GM11168 (cell line): ENCODE measurements at regions not wholly inside any gene's neighbourhood (a gene's known extent, or its start where the extent isn't known, plus 50 kb on each side); places are given as distances from the start of the nearest gene placed in this dataset.

Source experiments
- in situ Hi-C: fragments of 300-500 bp; cut with MboI; formaldehyde crosslinking; loops from one replicate; pipeline ENCODE4 v1.12.0; 2022; ENCODE audit warnings: low sequenced_read_pairs; ENCODE audit not compliant: unreplicated experiment

DNA sequence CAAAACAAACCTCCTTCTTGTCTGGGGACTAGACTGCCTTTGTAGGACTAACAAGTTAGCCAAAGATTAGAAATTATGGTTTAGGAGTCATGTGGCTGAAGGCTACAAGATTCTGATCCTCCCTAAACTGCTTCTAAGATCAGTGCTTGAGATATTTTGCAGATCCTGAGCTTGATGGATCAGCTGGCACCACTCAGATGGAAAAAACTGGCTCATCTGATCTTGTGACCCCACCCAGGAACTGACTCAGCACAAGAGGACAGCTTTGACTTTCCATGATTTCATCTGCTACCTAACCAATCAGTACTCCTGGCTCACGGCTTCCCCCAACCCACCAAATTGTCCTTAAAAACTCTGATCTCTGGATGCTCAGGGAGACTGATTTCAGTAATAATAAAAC is 271.5 kb upstream of the TAC1 start:
- in situ Hi-C loops, result no loop called here

DNA sequence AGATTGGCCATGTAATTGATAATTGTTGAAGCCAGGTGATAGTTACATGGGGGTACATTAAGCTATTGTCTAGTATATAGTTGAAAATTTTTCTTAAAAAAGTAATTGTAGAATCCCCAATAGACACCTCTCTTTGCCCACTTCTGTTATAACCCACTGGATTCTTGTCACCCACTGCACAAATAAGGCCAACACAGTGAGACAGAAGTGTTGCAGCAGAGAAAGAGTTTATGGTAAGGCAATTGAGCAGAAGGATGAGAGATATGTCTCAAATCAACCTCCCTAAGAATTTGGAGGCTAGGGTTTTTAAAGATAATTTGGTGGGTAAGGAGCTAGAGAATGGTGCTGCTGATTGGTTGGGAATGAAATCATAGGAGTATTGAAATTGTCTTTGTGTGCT is 270.3 kb upstream of the TAC1 start:
- in situ Hi-C loops, result no loop called here

DNA sequence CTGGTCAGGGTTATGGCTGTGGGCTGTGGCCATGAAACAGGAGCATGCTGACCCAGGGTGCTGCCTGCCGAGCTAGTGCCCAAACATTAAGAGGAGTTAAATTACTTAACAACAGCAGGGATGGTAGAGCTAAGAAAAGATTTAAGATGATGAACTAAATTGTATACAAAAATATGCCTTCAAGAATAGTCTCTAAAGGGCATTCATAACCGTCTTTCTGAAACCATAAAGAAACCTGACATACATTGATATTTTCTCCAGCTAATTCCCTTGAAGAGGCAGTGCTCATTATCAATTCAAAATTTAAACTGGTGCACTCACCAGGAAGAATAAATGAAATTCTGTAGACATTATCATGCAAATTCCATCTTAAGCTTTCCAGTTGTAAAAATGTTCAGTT is 265.8 kb upstream of the TAC1 start:
- in situ Hi-C loops, result no loop called here

DNA sequence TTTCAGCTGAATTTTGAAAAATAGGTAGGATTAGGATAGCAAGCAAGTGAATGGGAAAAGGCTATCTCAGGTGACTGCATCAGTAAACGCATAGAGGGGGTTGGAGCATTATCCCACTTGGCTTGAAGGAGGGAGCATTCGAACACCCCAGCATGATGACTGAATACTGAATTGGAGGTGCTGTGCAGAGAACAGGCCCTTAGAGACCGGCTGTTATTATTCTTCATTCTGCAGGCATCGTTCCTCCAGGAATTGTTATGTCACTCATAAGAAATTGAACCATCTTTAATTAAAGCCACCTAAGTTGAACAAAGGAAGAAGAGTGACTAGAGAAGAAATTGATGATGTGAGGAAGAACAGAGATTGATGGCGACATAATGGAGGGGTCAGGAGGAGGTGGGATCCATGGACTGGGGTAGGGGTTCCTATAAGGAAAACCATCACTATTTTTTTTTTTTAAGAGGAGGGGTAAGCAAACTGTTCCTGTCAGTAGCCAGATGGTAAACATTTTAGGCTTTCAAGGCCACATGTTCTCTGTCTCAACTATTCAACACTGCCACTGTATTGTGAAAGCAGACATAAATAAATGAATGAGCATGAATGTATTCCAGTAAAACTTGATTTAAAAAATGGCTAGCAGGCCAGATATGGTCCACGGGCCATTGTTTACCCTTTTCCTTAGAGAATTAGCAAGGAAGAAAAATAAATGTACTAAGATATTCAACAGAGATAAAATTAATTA is 264.7 kb upstream of the TAC1 start:
- in situ Hi-C loops, result no loop called here

DNA sequence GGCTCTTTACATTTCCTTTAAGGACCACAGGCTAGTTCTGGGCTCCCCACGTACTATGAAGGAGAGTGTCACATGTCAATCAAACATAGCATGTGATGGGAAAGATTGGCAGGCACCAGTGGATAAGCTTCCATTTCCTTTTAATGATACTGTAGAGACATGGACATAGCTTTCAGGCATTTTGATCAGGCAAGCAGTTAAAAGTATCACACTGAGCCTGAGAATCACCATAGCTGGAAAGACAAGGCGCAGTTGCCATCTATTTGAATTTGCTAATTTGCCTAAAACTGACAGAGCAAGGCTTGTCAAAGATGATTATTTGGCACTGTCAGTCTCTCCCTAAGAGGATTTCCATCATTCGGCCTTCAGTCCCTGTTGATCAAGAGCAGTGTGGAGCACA is 263.4 kb upstream of the TAC1 start:
- in situ Hi-C loops, result no loop called here

DNA sequence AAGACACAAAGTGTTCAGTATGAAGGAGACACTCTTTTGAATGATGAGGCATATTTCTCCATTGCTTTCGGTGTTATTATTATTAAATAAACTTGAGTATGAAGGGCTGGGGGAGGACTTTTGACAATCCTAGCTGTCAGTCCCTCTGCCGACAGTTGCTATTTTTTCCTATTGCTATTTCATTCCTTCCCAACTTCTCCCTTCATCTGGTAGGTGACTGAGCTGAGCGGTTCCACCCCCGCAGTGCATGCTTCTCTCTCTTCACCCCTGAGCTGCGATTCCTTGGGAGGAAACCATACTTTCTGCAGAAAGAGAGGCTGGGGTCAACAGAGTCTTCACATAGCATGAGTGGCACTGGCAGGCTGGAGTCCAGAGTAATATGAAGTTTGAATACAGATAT is 261.2 kb upstream of the TAC1 start:
- in situ Hi-C loops, result no loop called here

DNA sequence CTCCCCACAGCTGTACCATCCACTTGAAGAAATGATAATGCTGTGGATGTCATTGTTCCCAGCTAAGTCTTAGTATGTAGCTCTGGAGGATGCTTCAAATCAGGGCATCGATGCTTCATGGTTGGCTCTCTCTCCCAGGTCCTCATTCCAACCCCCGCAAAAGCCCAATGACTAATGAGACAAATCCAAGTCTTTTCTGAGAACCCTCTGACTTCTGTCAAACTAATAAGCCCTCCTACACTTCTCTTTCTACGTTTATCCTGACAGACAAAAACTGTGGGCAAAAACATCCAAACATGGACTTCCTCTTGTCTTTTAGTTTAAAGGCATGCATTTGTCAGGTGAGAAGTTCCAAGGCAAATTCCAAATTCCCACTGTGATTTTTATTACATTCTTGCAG is 260.4 kb upstream of the TAC1 start:
- in situ Hi-C loops, result no loop called here

DNA sequence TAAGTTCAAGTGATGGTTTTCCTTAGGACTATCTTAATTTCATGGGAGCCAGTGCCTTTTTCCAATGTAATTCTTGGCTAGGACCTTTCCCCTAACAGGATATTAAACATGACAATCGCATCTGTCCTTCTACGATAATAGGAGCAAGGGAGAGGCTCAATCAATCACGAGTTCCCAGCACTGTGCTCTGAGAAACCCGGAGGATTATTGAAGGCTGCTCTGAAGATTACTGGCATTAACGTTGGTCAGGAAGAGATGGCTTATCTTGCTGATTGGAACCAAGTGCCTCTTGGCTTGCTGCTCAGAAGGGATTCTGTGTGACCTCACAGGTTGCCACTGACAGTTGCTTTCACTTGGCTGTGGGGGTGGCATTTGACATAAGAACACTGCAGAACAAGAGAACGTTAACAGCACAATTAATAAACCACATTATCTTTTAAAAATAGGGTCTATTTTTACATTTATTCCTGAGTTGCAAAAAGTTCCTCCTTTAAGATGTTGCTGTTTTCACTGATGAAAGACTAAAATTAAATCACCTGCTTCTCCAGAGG is 252.1 kb upstream of the TAC1 start:
- in situ Hi-C loops, result no loop called here

DNA sequence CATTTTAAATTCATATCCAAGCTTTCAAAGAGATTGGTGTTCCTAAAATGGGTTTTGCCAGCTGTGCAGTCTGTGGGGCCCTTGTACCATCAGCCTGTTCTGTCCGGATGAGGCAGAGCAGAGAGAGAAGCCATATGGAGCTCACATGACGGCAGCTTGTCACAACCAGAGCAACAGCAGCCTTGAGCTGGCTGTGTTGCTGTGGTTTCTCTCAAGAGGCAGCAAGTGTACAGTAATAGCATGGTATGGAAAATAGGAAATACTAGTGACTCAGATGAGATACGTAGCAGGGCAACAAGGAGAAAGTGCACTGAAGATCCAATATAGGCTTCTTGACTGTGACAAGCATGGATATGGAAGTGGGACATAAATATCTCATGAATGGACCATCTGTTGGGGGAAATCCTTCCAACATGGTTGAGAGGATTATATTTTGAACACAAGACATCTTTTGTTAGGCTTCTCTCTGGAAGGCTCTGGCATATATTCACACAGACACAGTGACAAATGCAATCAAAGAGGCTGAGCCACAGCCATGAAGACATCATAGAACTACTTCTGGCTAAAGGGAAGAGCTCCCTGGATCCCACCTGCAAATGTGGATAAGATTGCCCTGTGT is 251.0 kb upstream of the TAC1 start:
- in situ Hi-C loops, result no loop called here

DNA sequence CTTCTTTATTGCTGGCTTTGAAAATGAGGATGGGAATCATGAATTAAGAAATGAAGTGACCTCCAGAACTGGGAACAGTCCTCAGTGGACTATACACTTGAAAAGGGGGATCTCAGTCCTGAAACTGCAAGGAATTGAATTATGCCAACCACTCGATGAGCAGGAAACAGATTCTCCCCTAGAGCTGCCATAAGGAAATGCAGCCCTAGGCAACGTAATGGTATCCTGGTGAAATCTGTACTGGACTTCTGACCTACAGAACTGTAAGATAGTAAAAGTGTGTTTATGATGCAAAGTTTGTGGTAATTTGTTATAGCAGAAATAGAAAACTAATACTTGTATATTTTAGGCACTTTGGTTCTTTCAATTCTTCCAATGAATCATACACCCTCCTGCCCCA is 236.4 kb upstream of the TAC1 start:
- in situ Hi-C loops, result no loop called here

DNA sequence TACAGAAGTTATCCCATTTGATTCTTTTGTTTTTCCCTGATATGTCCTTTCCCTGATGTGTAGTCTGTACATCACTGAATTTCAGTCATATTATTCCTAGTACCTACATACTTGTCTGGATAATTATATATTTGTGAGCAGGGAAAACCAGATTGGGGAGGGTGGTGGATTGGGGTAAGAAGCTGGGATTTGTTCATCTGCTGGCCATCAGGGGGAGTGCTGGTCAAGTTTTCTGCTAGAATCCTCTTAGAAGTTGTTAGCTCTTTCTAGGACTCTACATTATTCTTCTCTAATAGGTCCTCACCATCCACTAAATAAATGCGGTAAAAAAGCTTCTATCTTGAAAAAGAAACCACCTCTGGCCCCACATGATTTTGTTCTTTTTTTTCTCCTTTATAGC is 232.7 kb upstream of the TAC1 start:
- in situ Hi-C loops, result no loop called here

DNA sequence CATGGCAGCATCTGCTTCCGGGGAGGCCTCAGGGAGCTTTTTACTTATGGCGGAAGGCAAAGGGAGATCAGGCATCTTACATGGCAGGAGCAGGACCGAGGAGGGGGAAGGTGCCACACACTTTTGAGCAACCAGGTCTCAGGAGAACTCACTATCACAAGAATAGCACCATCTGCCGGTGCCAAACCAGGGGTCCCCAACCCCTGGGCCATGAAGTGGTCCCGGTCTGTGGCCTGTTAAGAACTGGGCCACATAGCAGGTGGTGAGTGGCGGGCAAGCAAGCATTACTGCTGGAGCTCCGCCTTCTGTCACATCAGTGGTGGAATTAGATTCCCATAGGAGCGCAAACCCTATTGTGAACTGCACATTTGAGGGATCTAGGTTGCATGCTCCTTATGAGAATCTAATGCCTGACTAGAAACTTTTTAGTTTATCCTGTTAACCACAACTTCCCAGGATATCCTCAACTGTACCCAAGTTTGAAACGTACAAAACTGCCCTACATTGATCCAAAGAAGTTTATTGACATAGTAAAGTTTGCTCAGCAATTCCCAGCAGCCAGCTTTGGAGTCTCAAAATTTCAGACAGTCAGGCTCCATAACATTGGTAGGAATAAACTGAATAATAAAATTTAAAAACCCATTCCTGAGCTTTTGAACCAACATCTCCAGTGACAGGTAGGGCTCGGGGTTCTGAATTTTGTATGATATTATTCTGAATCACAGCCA is 228.4 kb upstream of the TAC1 start:
- in situ Hi-C loops, result loop anchor here (10.0 kb wide), 1 partner anchor 331 kb away; no protein-coding TSS in a partner anchor

DNA sequence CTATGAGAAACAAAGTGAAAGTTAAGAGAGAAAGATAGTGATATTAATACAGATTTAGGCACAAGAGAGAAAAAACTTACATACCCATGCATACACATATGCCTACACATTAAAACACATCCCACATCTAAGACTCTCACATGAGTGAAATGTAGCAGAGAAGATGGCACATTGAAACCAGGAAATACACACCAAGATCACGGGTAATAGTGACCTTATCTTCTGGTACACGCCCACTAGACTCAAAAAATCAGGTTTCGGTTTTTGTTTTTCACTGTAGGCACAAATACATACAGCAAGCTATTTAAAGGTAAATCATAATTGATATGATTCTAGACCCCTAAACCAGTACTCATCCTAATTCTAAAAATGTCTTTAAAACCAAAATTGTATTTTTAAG is 225.2 kb upstream of the TAC1 start:
- in situ Hi-C loops, result loop anchor here (10.0 kb wide), 1 partner anchor 328 kb away; no protein-coding TSS in a partner anchor

DNA sequence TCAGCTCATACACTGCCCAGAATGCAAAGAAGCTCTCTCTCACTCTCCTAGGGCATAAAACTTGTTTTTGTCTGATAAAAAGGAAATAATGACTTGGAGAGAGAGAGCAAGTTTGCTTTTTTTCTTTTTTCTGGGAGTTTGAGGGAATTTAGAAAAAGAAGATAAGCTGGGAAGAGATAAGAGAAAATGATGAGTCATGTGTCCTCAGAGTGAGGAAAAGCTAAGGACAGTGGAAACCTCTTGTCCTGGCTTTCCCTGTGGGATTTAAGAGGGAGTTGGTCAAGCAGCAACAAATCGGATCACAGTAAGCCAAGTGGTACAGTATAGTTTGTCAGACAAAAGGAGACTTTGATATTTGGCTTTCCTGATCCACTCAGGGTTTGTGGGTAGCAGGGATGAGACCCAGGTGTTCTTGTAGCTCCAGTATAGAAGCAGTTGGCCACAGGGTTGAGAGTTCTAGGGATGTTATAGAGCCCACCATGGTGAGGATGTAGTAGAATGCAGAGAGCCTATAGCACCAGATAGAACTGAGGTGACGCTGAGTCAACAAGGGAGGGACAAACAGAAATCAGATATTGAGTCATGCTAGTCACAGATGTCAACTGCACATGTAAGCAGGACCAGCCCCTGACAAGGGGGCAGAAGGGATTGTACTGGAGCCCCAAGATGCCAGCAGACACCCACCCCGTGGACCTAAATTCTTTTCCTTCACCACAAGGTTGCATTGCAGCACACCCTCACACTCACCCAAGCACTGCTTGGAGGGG is 219.3 kb upstream of the TAC1 start:
- in situ Hi-C loops, result no loop called here

DNA sequence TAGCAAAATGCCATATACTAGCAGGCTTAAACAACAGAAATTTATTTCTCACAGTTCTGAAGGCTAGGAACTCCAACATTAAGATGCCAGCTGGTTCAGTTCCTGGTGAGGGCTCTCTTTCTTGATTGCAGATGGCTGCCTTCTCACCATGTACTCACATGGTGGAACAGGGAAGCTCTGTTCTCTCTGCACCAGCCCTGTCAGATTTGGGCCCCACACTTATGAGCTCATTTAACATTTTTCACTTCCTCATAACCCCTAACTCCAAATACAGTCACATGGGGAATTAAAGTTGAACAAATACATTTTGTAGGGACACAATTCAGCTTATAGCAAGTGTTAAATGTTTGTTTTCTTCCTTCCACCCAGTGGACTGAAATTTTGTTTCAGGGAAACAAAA is 218.6 kb upstream of the TAC1 start:
- in situ Hi-C loops, result no loop called here

DNA sequence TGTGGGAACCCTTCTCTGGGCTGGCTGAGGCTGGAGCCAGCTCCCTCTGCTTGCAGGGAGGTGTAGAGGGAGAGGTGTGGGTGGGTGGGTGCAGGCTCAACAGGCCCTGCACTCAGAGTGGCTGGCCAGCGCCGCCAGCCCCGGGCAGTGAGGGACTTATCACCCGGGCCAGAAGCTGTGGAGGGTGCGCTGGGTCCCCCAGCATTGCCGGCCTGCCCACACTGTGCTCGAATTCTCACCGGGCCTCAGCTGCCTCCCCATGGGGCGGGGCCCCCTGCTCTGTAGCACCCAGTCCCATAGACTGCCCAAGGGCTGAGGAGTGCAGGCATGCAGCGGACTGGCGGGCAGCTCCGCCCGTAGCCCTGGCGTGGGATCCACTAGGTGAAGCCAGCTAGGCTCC is 190.7 kb upstream of the TAC1 start:
- in situ Hi-C loops, result no loop called here

DNA sequence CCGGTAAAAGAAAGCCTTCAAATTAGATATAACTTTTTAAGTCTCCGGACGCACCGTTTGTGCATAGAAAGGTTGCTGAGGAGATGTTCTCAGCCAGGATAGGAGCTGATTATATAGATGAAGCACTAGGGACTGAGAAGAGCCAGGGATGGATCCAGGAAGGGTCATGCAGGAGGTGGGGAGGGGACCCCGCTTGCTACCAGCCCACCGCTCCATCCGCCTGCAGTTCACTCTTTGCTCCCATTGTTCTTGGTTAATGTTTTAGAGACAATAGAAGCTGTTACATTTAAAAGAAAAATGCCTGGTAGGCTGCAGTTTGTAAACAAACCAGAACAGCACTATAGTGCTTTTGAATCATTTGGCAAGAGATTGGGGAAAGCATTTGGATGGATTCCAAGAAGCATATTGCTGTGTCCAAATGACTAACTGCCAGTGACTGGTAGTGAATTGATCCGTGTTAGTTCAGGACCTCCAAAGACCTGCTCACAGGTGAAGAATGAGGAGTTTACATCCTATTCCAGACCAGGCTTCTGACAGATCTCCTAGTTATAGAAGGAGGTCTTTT is 175.9 kb upstream of the TAC1 start:
- in situ Hi-C loops, result no loop called here

DNA sequence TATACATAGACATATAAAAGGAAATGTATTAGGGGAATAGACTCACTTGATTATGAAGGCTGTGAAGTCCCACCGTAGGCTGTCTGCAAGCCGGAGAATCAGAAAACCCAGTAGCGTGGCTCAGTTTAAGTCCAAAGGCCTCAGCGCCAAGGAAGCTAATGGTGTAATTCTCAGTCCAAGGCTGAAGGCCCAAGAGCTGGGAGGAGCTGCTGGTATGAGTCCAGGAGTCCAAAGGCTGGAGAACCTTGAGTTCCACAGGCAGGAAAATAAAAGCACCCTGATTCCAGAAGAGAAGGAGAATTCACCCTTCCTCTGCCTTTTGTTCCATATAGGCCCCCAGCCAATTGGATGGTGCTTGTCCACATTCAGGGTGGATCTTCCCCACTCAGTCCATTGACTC is 166.2 kb upstream of the TAC1 start:
- in situ Hi-C loops, result no loop called here

DNA sequence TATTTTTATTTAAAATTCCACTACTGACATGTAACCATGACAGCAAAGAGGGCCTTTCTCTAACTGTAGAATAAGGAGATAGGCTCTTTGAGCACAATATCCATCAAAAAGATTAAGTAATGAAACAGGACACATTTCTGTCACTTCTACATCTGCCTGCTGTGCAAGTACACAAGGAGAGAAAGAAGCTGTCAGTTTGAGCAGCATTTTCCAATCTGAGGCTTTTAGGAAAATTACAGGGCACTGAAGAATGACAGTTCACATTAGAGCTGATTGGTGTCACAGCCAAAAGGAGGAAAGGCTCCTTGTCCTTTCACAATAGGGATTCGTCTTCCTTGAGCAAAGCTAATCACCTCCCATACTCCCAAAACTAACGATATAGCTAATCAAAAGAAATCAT is 158.8 kb upstream of the TAC1 start:
- in situ Hi-C loops, result no loop called here

DNA sequence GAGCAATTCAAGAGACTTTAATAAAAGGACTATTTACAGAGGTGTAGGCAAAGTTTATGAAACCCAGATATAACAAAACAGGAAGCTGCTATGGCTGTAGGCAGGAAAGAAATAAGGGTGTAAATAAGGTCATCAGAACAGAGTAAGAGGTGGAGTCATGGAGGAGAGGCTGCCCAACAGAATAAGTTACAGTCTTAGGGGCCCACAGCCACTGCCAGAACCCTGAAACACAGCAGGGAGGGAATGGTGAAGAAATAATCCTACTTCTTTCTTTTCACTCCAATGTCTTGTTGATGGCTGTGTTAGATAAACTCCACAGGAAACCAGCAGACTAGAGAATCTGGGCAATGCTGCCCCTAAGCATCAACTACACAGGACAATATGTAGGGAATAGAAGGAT is 155.8 kb upstream of the TAC1 start:
- in situ Hi-C loops, result no loop called here
